ENCODE measurements at regions not wholly inside any gene's neighbourhood (a gene's known extent, or its start where the extent isn't known, plus 50 kb on each side); places are given as distances from the start of the nearest gene placed in this dataset.

DNA sequence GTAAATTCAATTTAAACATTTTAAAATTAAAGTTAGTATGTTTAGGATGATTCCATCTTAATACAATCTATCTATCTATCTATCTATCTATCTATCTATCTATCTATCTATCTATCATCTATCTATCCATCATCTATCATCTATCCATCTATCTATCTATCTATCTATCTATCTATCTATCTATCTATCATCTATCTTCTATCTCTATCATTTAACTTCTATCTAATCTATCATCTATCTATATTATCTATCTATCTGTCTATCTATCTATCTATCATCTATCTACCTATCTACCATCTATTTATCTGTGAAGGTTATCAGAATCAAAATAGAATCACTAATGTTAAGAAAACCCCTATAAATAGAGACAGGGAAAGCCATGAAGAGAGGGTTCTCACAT lies 78.3 kb downstream of the RAMP3 start:
- TF ChIP-seq CTCF (IDR thresholded peaks at IDR 0.05; ENCODE audit: insufficient read depth, low read length), result no peak
- no peak for TF ChIP-seq GABPA (IDR thresholded peaks at IDR 0.05; ENCODE audit: low read depth)
- TF ChIP-seq POLR2AphosphoS5 (IDR thresholded peaks at IDR 0.05; ENCODE audit: low read depth), result no peak
